ENCODE measurements at regions not wholly inside any gene's neighbourhood (a gene's known extent, or its start where the extent isn't known, plus 50 kb on each side); places are given as distances from the start of the nearest gene placed in this dataset.
"Not testable (repeated sequence)": the region's sequence is repeated elsewhere in the genome, so short reads cannot be mapped to it uniquely, and the experiment has no call there.

GRCh38 chr5:156019130-156019529, 307.8 kb upstream of the SGCD start:
- DNase-seq (ENCODE audit: extremely low read depth in 1 of 2, low read depth in 1 of 2): no peak

- no peak for DNase-seq (ENCODE audit: extremely low read depth in 1 of 2, low read depth in 1 of 2)
These were observed 307.3 kb upstream of the SGCD start for GRCh38 chr5:156019571-156020180.

- no peak for DNase-seq (ENCODE audit: extremely low read depth in 1 of 2, low read depth in 1 of 2)
These were observed 306.3 kb upstream of the SGCD start for GRCh38 chr5:156020647-156021046.

GRCh38 chr5:156021866-156022265, 305.1 kb upstream of the SGCD start:
- DNase-seq (ENCODE audit: extremely low read depth in 1 of 2, low read depth in 1 of 2): no peak

- DNase-seq (ENCODE audit: extremely low read depth in 1 of 2, low read depth in 1 of 2): no peak
These were observed 301.3 kb upstream of the SGCD start for GRCh38 chr5:156025656-156026055.

GRCh38 chr5:156031181-156031580, 295.8 kb upstream of the SGCD start:
- DNase-seq (ENCODE audit: extremely low read depth in 1 of 2, low read depth in 1 of 2): no peak

- no peak for DNase-seq (ENCODE audit: extremely low read depth in 1 of 2, low read depth in 1 of 2)
These were observed 290.3 kb upstream of the SGCD start for GRCh38 chr5:156036640-156037039.

- DNase-seq (ENCODE audit: extremely low read depth in 1 of 2, low read depth in 1 of 2): no peak
These were observed 289.6 kb upstream of the SGCD start for GRCh38 chr5:156037151-156037909.

- DNase-seq (ENCODE audit: extremely low read depth in 1 of 2, low read depth in 1 of 2): no peak
These were observed 284.2 kb upstream of the SGCD start for GRCh38 chr5:156042726-156043125.

- no peak for DNase-seq (ENCODE audit: extremely low read depth in 1 of 2, low read depth in 1 of 2)
These were observed 283.6 kb upstream of the SGCD start for GRCh38 chr5:156043351-156043750.

- DNase-seq (ENCODE audit: extremely low read depth in 1 of 2, low read depth in 1 of 2): no peak
These were observed 275.0 kb upstream of the SGCD start for GRCh38 chr5:156051972-156052371.

- DNase-seq (ENCODE audit: extremely low read depth in 1 of 2, low read depth in 1 of 2): no peak
These were observed 274.3 kb upstream of the SGCD start for GRCh38 chr5:156052656-156053055.

- DNase-seq (ENCODE audit: extremely low read depth in 1 of 2, low read depth in 1 of 2): no peak
These were observed 273.9 kb upstream of the SGCD start for GRCh38 chr5:156053056-156053455.

GRCh38 chr5:156076912-156077311, 250.1 kb upstream of the SGCD start:
- DNase-seq (ENCODE audit: extremely low read depth in 1 of 2, low read depth in 1 of 2): no peak

GRCh38 chr5:156087577-156088110, 239.3 kb upstream of the SGCD start:
- no peak for DNase-seq (ENCODE audit: extremely low read depth in 1 of 2, low read depth in 1 of 2)

GRCh38 chr5:156089955-156090940, 236.7 kb upstream of the SGCD start:
- not testable (repeated sequence) for DNase-seq (ENCODE audit: extremely low read depth in 1 of 2, low read depth in 1 of 2)

GRCh38 chr5:156093024-156093423, 233.9 kb upstream of the SGCD start:
- DNase-seq (ENCODE audit: extremely low read depth in 1 of 2, low read depth in 1 of 2): no peak

- DNase-seq (ENCODE audit: extremely low read depth in 1 of 2, low read depth in 1 of 2): no peak
These were observed 233.0 kb upstream of the SGCD start for GRCh38 chr5:156094001-156094400.

GRCh38 chr5:156095709-156096241, 231.2 kb upstream of the SGCD start:
- DNase-seq (ENCODE audit: extremely low read depth in 1 of 2, low read depth in 1 of 2): no peak

GRCh38 chr5:156096259-156096658, 230.7 kb upstream of the SGCD start:
- DNase-seq (ENCODE audit: extremely low read depth in 1 of 2, low read depth in 1 of 2): no peak

All from activated CD8-positive, alpha-beta memory T cell treated with anti-CD3 and anti-CD28 coated beads for 1 hour (primary cell).